Upper lobe of left lung (tissue), 4 donors: ENCODE measurements at regions not wholly inside any gene's neighbourhood (a gene's known extent, or its start where the extent isn't known, plus 50 kb on each side); places are given as distances from the start of the nearest gene placed in this dataset.
"Not testable (repeated sequence)": the region's sequence is repeated elsewhere in the genome, so short reads cannot be mapped to it uniquely, and the experiment has no call there.

ENCODE experiments used
- CTCF ChIP-seq, 6 experiments: fragments of 450-650 bp in 4 of 6; fragments of 200-600 bp in 2 of 6; sonication (generic) in 2 of 6; IDR thresholded peaks; one replicate each; pipeline ENCODE4 v1.5.1; 2016 to 2019; ENCODE audit warnings: antibody characterized with exemption in 6 of 6
- POLR2A ChIP-seq, 4 donors: fragments of 450-650 bp; IDR thresholded peaks; one replicate each; pipeline ENCODE4 v1.5.1; 2016 to 2017; ENCODE audit warnings: antibody characterized with exemption in 4 of 4, mild to moderate bottlenecking in 2 of 4
- POLR2AphosphoS5 ChIP-seq, 2 donors: sonication (generic); formaldehyde crosslinking; IDR thresholded peaks; one replicate each; pipeline ENCODE4 v1.5.1; 2017; ENCODE audit warnings: antibody characterized with exemption in 2 of 2

DNA sequence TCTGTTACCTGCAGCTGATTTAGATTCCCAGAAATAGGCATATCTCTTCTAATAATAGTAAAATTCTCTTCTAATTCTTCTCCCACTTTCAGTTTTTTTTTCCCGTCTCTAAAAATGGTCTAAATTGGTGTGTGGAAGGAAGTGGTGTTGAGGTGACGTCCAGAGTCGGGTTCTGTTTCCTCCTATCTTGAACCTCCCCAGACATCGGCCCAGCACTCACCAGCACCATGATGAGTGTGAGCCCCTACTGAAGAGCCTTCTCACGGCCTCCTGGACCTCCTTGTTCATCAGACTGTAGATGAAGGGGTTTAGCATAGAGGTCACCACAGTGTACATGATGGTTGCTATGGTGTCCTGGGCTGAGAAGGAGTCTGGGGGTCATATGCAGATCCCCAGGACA is 53.5 kb upstream of the FAM153A start:
- TF ChIP-seq CTCF, POLR2AphosphoS5, POLR2A (IDR thresholded peaks at IDR 0.05): not testable (repeated sequence)
